HEK293 (cell line): ENCODE measurements at regions not wholly inside any gene's neighbourhood (a gene's known extent, or its start where the extent isn't known, plus 50 kb on each side); places are given as distances from the start of the nearest gene placed in this dataset.

Experiments
- CTCF ChIA-PET: fragments of 350-600 bp; formaldehyde crosslinking; extraction: SDS; loops from one replicate; lab custom pipeline; 2021; ENCODE audit warnings: antibody characterized with exemption; lab: Yijun Ruan, JAX
- POLR2A ChIA-PET: fragments of 300-600 bp; formaldehyde crosslinking; extraction: SDS; loops from one replicate; lab custom pipeline; 2020; ENCODE audit warnings: antibody characterized with exemption, inconsistent platforms; lab: Yijun Ruan, JAX
- H3K27ac ChIP-seq: fragments of 200-500 bp; sonication (Bioruptor generic); 2 replicates; pipeline ENCODE4 v1.5.1; 2014; ENCODE audit warnings: low read depth, low read length, control low read depth, inconsistent platforms; ENCODE audit errors: extremely low read depth
- H3K36me3 ChIP-seq, 2 experiments: fragments of 200-500 bp in 1 of 2; sonication (Bioruptor generic) in 1 of 2; 1 replicate in 1 of 2; 2 replicates in 1 of 2; pipeline ENCODE4 v1.5.1; 2014 to 2017; ENCODE audit warnings: inconsistent platforms in 2 of 2, low read length in 2 of 2; ENCODE audit not compliant: control insufficient read depth in 2 of 2, insufficient read depth in 1 of 2
- H3K4me1 ChIP-seq: fragments of 200-500 bp; sonication (Bioruptor generic); 2 replicates; pipeline ENCODE4 v1.5.1; 2014; ENCODE audit warnings: mild to moderate bottlenecking, low read length, inconsistent platforms; ENCODE audit not compliant: control insufficient read depth, insufficient read depth
- H3K4me3 ChIP-seq: 2 replicates; pipeline ENCODE4 v1.5.1; 2011; ENCODE audit warnings: low read depth, mild to moderate bottlenecking, control low read depth, low read length, moderate library complexity
- H3K9me3 ChIP-seq: fragments of 200-500 bp; sonication (Bioruptor generic); 2 replicates; pipeline ENCODE4 v1.5.1; 2014; ENCODE audit warnings: low read depth, low read length, inconsistent platforms; ENCODE audit not compliant: control insufficient read depth, insufficient read depth
- BCL11A ChIP-seq: fragments of 450-650 bp; formaldehyde crosslinking; IDR thresholded peaks from 2 replicates; pipeline ENCODE4 v1.5.1; 2016; ENCODE audit warnings: low read depth, missing biosample characterization, missing genetic modification characterization
- EGR2 ChIP-seq: fragments of 450-650 bp; formaldehyde crosslinking; IDR thresholded peaks from 2 replicates; pipeline ENCODE4 v1.5.1; 2016; ENCODE audit warnings: low read depth, missing biosample characterization, missing genetic modification characterization
- FEZF1 ChIP-seq: fragments of 450-650 bp; formaldehyde crosslinking; IDR thresholded peaks from 2 replicates; pipeline ENCODE4 v1.5.1; 2016; ENCODE audit warnings: missing biosample characterization, missing genetic modification characterization
- GLIS1 ChIP-seq: fragments of 450-650 bp; formaldehyde crosslinking; IDR thresholded peaks from 2 replicates; pipeline ENCODE4 v1.5.1; 2016; ENCODE audit warnings: missing biosample characterization, missing genetic modification characterization
- KLF10 ChIP-seq: fragments of 450-650 bp; IDR thresholded peaks from 2 replicates; pipeline ENCODE4 v1.5.1; 2018; ENCODE audit warnings: missing biosample characterization, mild to moderate bottlenecking, missing genetic modification characterization
- MZF1 ChIP-seq: fragments of 450-650 bp; formaldehyde crosslinking; IDR thresholded peaks from 2 replicates; pipeline ENCODE4 v1.5.1; 2017; ENCODE audit warnings: missing biosample characterization, missing genetic modification characterization, borderline replicate concordance
- SP2 ChIP-seq: fragments of 450-650 bp; formaldehyde crosslinking; IDR thresholded peaks from 2 replicates; pipeline ENCODE4 v1.5.1; 2016; ENCODE audit warnings: missing biosample characterization, missing genetic modification characterization
- TRIM28 ChIP-seq: IDR thresholded peaks from 2 replicates; pipeline ENCODE4 v1.6.1; 2011; ENCODE audit warnings: low read length, control low read depth, borderline replicate concordance
- ZBTB17 ChIP-seq: fragments of 450-650 bp; formaldehyde crosslinking; IDR thresholded peaks from 2 replicates; pipeline ENCODE4 v1.5.1; 2016; ENCODE audit warnings: missing biosample characterization, missing genetic modification characterization
- ZBTB20 ChIP-seq: fragments of 450-650 bp; formaldehyde crosslinking; IDR thresholded peaks from 2 replicates; pipeline ENCODE4 v1.5.1; 2016; ENCODE audit warnings: missing biosample characterization, missing genetic modification characterization
- ZNF138 ChIP-seq: fragments of 450-650 bp; formaldehyde crosslinking; IDR thresholded peaks from 2 replicates; pipeline ENCODE4 v1.5.1; 2016; ENCODE audit warnings: missing biosample characterization, missing genetic modification characterization, borderline replicate concordance
- ZNF23 ChIP-seq: fragments of 450-650 bp; formaldehyde crosslinking; IDR thresholded peaks from 2 replicates; pipeline ENCODE4 v1.5.1; 2016; ENCODE audit warnings: missing biosample characterization, missing genetic modification characterization, borderline replicate concordance
- ZNF266 ChIP-seq: fragments of 450-650 bp; formaldehyde crosslinking; IDR thresholded peaks from 2 replicates; pipeline ENCODE4 v1.5.1; 2016; ENCODE audit warnings: missing biosample characterization, missing genetic modification characterization, low read depth
- ZNF366 ChIP-seq: fragments of 450-650 bp; formaldehyde crosslinking; conservative IDR thresholded peaks from 2 replicates; pipeline ENCODE4 v1.5.1; 2016; ENCODE audit warnings: missing biosample characterization, missing genetic modification characterization
- ZNF394 ChIP-seq: fragments of 450-650 bp; formaldehyde crosslinking; IDR thresholded peaks from 2 replicates; pipeline ENCODE4 v1.5.1; 2016; ENCODE audit warnings: missing biosample characterization, missing genetic modification characterization, mild to moderate bottlenecking, moderate library complexity, borderline replicate concordance
- ZNF521 ChIP-seq: fragments of 450-650 bp; formaldehyde crosslinking; IDR thresholded peaks from 2 replicates; pipeline ENCODE4 v1.5.1; 2017; ENCODE audit warnings: missing biosample characterization, mild to moderate bottlenecking, missing genetic modification characterization
- ZNF555 ChIP-seq: fragments of 450-650 bp; formaldehyde crosslinking; conservative IDR thresholded peaks from 2 replicates; pipeline ENCODE4 v1.5.1; 2017; ENCODE audit warnings: missing biosample characterization, mild to moderate bottlenecking, missing genetic modification characterization, inconsistent platforms
- ZNF621 ChIP-seq: fragments of 450-650 bp; formaldehyde crosslinking; IDR thresholded peaks from 2 replicates; pipeline ENCODE4 v1.5.1; 2017; ENCODE audit warnings: missing biosample characterization, missing genetic modification characterization
- ZNF701 ChIP-seq: fragments of 450-650 bp; formaldehyde crosslinking; IDR thresholded peaks from 2 replicates; pipeline ENCODE4 v1.5.1; 2016; ENCODE audit warnings: missing biosample characterization, missing genetic modification characterization
- ZNF747 ChIP-seq: fragments of 450-650 bp; formaldehyde crosslinking; IDR thresholded peaks from 2 replicates; pipeline ENCODE4 v1.5.1; 2016; ENCODE audit warnings: missing biosample characterization, missing genetic modification characterization
- ZNF785 ChIP-seq: fragments of 450-650 bp; formaldehyde crosslinking; IDR thresholded peaks from 2 replicates; pipeline ENCODE4 v1.5.1; 2016; ENCODE audit warnings: missing biosample characterization, missing genetic modification characterization
- ZNF791 ChIP-seq: fragments of 450-650 bp; formaldehyde crosslinking; IDR thresholded peaks from 2 replicates; pipeline ENCODE4 v1.5.1; 2016; ENCODE audit warnings: missing biosample characterization, missing genetic modification characterization
- ZNF837 ChIP-seq: fragments of 450-650 bp; formaldehyde crosslinking; IDR thresholded peaks from 2 replicates; pipeline ENCODE4 v1.5.1; 2016; ENCODE audit warnings: missing biosample characterization, missing genetic modification characterization
- ZXDB ChIP-seq: fragments of 450-650 bp; formaldehyde crosslinking; IDR thresholded peaks from 2 replicates; pipeline ENCODE4 v1.5.1; 2016; ENCODE audit warnings: missing biosample characterization, missing genetic modification characterization
- TF ChIP-seq, protein P1 (sequence below): fragments of 450-650 bp; formaldehyde crosslinking; IDR thresholded peaks from 2 replicates; pipeline ENCODE4 v1.5.1; 2016; ENCODE audit warnings: missing biosample characterization, missing genetic modification characterization
- TF ChIP-seq, protein P2 (sequence below): fragments of 450-650 bp; formaldehyde crosslinking; IDR thresholded peaks from 2 replicates; pipeline ENCODE4 v1.5.1; 2017; ENCODE audit warnings: missing biosample characterization, missing genetic modification characterization
- TF ChIP-seq, protein P3 (sequence below): fragments of 450-650 bp; formaldehyde crosslinking; conservative IDR thresholded peaks from 2 replicates; pipeline ENCODE4 v1.5.1; 2016; ENCODE audit warnings: low read depth, missing biosample characterization, missing genetic modification characterization
- TF ChIP-seq, protein P4 (sequence below): fragments of 450-650 bp; formaldehyde crosslinking; IDR thresholded peaks from 2 replicates; pipeline ENCODE4 v1.5.1; 2016; ENCODE audit warnings: missing biosample characterization, missing genetic modification characterization
- TF ChIP-seq, protein P5 (sequence below): fragments of 450-650 bp; formaldehyde crosslinking; IDR thresholded peaks from 2 replicates; pipeline ENCODE4 v1.5.1; 2016; ENCODE audit warnings: missing biosample characterization, missing genetic modification characterization, low read depth

DNA sequence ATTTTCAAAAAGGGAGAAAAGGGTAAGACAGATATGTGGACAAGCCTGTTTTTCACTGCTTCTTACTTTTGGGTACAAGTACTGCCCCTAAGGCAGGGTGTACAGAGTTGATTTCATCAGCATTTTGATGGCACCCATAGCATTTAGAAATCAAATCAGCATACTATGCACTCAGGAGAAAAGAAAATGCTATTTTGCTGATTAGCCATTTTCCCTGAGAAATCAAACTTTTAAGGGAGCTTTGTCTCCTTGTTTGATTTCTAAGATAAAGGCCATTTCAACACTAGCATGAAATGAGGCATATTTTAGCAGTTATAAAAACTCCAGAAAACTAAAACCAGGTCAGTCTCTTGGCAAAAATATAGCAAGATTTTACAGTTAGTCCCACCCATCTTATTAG, 2269.4 kb upstream of the WWC1 start:
- TF ChIP-seq, protein P1, sequence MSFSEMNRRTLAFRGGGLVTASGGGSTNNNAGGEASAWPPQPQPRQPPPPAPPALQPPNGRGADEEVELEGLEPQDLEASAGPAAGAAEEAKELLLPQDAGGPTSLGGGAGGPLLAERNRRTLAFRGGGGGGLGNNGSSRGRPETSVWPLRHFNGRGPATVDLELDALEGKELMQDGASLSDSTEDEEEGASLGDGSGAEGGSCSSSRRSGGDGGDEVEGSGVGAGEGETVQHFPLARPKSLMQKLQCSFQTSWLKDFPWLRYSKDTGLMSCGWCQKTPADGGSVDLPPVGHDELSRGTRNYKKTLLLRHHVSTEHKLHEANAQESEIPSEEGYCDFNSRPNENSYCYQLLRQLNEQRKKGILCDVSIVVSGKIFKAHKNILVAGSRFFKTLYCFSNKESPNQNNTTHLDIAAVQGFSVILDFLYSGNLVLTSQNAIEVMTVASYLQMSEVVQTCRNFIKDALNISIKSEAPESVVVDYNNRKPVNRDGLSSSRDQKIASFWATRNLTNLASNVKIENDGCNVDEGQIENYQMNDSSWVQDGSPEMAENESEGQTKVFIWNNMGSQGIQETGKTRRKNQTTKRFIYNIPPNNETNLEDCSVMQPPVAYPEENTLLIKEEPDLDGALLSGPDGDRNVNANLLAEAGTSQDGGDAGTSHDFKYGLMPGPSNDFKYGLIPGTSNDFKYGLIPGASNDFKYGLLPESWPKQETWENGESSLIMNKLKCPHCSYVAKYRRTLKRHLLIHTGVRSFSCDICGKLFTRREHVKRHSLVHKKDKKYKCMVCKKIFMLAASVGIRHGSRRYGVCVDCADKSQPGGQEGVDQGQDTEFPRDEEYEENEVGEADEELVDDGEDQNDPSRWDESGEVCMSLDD (tag by site-specific recombination) = no peak
- TF ChIP-seq ZNF701 (tag by site-specific recombination) = no peak
- TF ChIP-seq BCL11A (tag by site-specific recombination) = no peak
- TF ChIP-seq ZNF621 (tag by site-specific recombination) = no peak
- no peak for TF ChIP-seq SP2 (tag by site-specific recombination)
- TF ChIP-seq, protein P2, sequence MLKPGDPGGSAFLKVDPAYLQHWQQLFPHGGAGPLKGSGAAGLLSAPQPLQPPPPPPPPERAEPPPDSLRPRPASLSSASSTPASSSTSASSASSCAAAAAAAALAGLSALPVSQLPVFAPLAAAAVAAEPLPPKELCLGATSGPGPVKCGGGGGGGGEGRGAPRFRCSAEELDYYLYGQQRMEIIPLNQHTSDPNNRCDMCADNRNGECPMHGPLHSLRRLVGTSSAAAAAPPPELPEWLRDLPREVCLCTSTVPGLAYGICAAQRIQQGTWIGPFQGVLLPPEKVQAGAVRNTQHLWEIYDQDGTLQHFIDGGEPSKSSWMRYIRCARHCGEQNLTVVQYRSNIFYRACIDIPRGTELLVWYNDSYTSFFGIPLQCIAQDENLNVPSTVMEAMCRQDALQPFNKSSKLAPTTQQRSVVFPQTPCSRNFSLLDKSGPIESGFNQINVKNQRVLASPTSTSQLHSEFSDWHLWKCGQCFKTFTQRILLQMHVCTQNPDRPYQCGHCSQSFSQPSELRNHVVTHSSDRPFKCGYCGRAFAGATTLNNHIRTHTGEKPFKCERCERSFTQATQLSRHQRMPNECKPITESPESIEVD (tag by site-specific recombination) = no peak
- TF ChIP-seq, protein P3, sequence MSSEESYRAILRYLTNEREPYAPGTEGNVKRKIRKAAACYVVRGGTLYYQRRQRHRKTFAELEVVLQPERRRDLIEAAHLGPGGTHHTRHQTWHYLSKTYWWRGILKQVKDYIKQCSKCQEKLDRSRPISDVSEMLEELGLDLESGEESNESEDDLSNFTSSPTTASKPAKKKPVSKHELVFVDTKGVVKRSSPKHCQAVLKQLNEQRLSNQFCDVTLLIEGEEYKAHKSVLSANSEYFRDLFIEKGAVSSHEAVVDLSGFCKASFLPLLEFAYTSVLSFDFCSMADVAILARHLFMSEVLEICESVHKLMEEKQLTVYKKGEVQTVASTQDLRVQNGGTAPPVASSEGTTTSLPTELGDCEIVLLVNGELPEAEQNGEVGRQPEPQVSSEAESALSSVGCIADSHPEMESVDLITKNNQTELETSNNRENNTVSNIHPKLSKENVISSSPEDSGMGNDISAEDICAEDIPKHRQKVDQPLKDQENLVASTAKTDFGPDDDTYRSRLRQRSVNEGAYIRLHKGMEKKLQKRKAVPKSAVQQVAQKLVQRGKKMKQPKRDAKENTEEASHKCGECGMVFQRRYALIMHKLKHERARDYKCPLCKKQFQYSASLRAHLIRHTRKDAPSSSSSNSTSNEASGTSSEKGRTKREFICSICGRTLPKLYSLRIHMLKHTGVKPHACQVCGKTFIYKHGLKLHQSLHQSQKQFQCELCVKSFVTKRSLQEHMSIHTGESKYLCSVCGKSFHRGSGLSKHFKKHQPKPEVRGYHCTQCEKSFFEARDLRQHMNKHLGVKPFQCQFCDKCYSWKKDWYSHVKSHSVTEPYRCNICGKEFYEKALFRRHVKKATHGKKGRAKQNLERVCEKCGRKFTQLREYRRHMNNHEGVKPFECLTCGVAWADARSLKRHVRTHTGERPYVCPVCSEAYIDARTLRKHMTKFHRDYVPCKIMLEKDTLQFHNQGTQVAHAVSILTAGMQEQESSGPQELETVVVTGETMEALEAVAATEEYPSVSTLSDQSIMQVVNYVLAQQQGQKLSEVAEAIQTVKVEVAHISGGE (tag by site-specific recombination) = no peak
- no peak for TF ChIP-seq ZNF366 (tag by site-specific recombination)
- TF ChIP-seq ZNF394 = no peak
- TF ChIP-seq GLIS1 (tag by site-specific recombination) = no peak
- TF ChIP-seq EGR2 (tag by site-specific recombination) = no peak
- no peak for TF ChIP-seq ZNF791
- TF ChIP-seq KLF10 (tag by site-specific recombination) = no peak
- TF ChIP-seq, protein P4, sequence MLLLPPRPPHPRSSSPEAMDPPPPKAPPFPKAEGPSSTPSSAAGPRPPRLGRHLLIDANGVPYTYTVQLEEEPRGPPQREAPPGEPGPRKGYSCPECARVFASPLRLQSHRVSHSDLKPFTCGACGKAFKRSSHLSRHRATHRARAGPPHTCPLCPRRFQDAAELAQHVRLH (tag by site-specific recombination) = no peak
- no peak for TF ChIP-seq ZNF555 (tag by site-specific recombination)
- no peak for TF ChIP-seq ZNF785 (tag by site-specific recombination)
- ChIA-PET CTCF (no interaction called here), POLR2A (no interaction called here)
- Histone ChIP-seq H3K9me3 (no peaks in the 10 kb centered on the region; the same call in 1 of the 2 replicates), H3K4me3 (no peak overlapping the region), H3K36me3 (no peaks in the 10 kb centered on the region), H3K27ac (no peak overlapping the region), H3K4me1 (no peaks in the 10 kb centered on the region)

DNA sequence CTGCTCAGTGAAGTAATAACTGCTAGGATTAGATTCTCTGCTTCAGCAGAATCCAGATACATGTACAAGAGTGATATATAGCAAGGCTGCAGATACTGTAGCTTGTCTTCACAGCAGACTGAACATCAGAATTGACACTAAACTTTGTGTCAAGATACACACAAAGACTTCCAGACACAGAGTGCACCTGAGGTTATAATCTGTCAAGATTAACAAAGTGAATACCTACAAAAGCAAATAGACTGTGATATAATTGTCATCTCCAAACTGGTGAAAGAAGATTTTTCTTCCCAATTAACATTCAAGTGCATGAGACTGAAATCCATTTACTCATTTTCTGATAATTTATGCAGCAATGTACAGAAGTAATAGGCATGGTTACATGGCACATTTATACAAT, 2266.5 kb upstream of the WWC1 start:
- Histone ChIP-seq H3K36me3 (no peaks in the 10 kb centered on the region), H3K9me3 (no peaks in the 10 kb centered on the region; the same call in 1 of the 2 replicates), H3K4me3 (no peak overlapping the region), H3K27ac (no peak overlapping the region), H3K4me1 (no peaks in the 10 kb centered on the region)
- CTCF ChIA-PET = no interaction called here
- POLR2A ChIA-PET = no interaction called here
- TF ChIP-seq, protein P5, sequence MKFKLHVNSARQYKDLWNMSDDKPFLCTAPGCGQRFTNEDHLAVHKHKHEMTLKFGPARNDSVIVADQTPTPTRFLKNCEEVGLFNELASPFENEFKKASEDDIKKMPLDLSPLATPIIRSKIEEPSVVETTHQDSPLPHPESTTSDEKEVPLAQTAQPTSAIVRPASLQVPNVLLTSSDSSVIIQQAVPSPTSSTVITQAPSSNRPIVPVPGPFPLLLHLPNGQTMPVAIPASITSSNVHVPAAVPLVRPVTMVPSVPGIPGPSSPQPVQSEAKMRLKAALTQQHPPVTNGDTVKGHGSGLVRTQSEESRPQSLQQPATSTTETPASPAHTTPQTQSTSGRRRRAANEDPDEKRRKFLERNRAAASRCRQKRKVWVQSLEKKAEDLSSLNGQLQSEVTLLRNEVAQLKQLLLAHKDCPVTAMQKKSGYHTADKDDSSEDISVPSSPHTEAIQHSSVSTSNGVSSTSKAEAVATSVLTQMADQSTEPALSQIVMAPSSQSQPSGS (tag by site-specific recombination) = no peak
- TF ChIP-seq ZBTB17 (no peak), ZNF747 (no peak), ZNF266 (no peak), BCL11A (tag by site-specific recombination) (no peak), ZXDB (tag by site-specific recombination) (no peak), MZF1 (tag by site-specific recombination) (no peak), ZNF138 (no peak), ZNF23 (tag by site-specific recombination) (no peak), ZNF521 (tag by site-specific recombination) (no peak), FEZF1 (tag by site-specific recombination) (no peak), ZBTB20 (tag by site-specific recombination) (no peak), TRIM28 (no peak), ZNF837 (tag by site-specific recombination) (no peak)
